Activated T-cell treated with anti-CD3 and anti-CD28 coated beads, Interleukin-2, amount 50 U/mL, for 4 hours (primary cell): ENCODE measurements at regions not wholly inside any gene's neighbourhood (a gene's known extent, or its start where the extent isn't known, plus 50 kb on each side); places are given as distances from the start of the nearest gene placed in this dataset.

ENCODE experiments used
- ATAC-seq, 2 donors: fragments of 200-7000 bp; cut with Tn5 transposase; one replicate each; pipeline ENCODE4 v1.10.0; 2021
- DNase-seq: peaks from one replicate; pipeline ENCODE4 v3.0.0-alpha.2; 2020
- H3K27me3 Mint-ChIP-seq: one replicate; pipeline ENCODE4 v1.8.0; 2021; ENCODE audit warnings: low read depth, mixed read lengths
- H3K36me3 Mint-ChIP-seq: one replicate; pipeline ENCODE4 v1.8.0; 2022; ENCODE audit warnings: mixed read lengths; ENCODE audit not compliant: insufficient read depth
- H3K4me1 Mint-ChIP-seq: one replicate; pipeline ENCODE4 v1.8.0; 2021; ENCODE audit warnings: low read depth, mixed read lengths
- H3K4me3 Mint-ChIP-seq: one replicate; pipeline ENCODE4 v1.8.0; 2021; ENCODE audit warnings: mild to moderate bottlenecking, moderate library complexity, mixed read lengths
- H3K9me3 Mint-ChIP-seq: one replicate; pipeline ENCODE4 v1.8.0; 2021; ENCODE audit warnings: mixed read lengths

GRCh38 chr1:25041916-25042315, 111.8 kb upstream of the RUNX3 start:
- Mint-ChIP-seq H3K4me3 (no peak overlapping the region), H3K27me3 (no peaks in the 10 kb centered on the region), H3K36me3 (no peaks in the 10 kb centered on the region), H3K9me3 (no peaks in the 10 kb centered on the region), H3K4me1 (peaks cover 11% of the 10 kb centered on the region)
- ATAC-seq (no peak), DNase-seq (no peak)

GRCh38 chr1:25040122-25040685, 110.1 kb upstream of the RUNX3 start:
- H3K36me3 Mint-ChIP-seq: no peaks in the 10 kb centered on the region
- peaks cover 14% of the 10 kb centered on the region for H3K4me1 Mint-ChIP-seq
- no peaks in the 10 kb centered on the region for H3K27me3 Mint-ChIP-seq
- H3K9me3 Mint-ChIP-seq: no peaks in the 10 kb centered on the region
- ATAC-seq: no peak
- no peak for DNase-seq
- H3K4me3 Mint-ChIP-seq: no peak overlapping the region

- ATAC-seq: no peak
- H3K4me1 Mint-ChIP-seq: peaks cover 16% of the 10 kb centered on the region
- H3K4me3 Mint-ChIP-seq: no peak overlapping the region
- H3K27me3 Mint-ChIP-seq: no peaks in the 10 kb centered on the region
- no peak for DNase-seq
- H3K36me3 Mint-ChIP-seq: no peaks in the 10 kb centered on the region
- no peaks in the 10 kb centered on the region for H3K9me3 Mint-ChIP-seq
Measured at GRCh38 chr1:25039229-25039628, 109.2 kb upstream of the RUNX3 start.

GRCh38 chr1:25038699-25039098, 108.6 kb upstream of the RUNX3 start:
- H3K4me1 Mint-ChIP-seq: peaks cover 21% of the 10 kb centered on the region
- H3K9me3 Mint-ChIP-seq: no peaks in the 10 kb centered on the region
- no peak overlapping the region for H3K4me3 Mint-ChIP-seq
- ATAC-seq: no peak
- H3K27me3 Mint-ChIP-seq: no peaks in the 10 kb centered on the region
- DNase-seq: no peak
- H3K36me3 Mint-ChIP-seq: no peaks in the 10 kb centered on the region

- DNase-seq (peak; percentile 68), ATAC-seq (peak; percentile 49 to 67)
- Mint-ChIP-seq H3K4me3 (no peak overlapping the region), H3K9me3 (no peaks in the 10 kb centered on the region), H3K4me1 (peaks cover 34% of the 10 kb centered on the region), H3K27me3 (no peaks in the 10 kb centered on the region), H3K36me3 (no peaks in the 10 kb centered on the region)
Measured at GRCh38 chr1:25037174-25038074, 107.3 kb upstream of the RUNX3 start.

GRCh38 chr1:25036117-25036546, 106.1 kb upstream of the RUNX3 start:
- Mint-ChIP-seq H3K36me3 (no peaks in the 10 kb centered on the region), H3K4me3 (no peak overlapping the region), H3K27me3 (no peaks in the 10 kb centered on the region), H3K9me3 (no peaks in the 10 kb centered on the region), H3K4me1 (peaks cover 47% of the 10 kb centered on the region)
- ATAC-seq (no peak), DNase-seq (no peak)

- H3K9me3 Mint-ChIP-seq: no peaks in the 10 kb centered on the region
- H3K4me3 Mint-ChIP-seq: no peak overlapping the region
- peaks cover 52% of the 10 kb centered on the region for H3K4me1 Mint-ChIP-seq
- ATAC-seq (no peak), DNase-seq (no peak)
- no peaks in the 10 kb centered on the region for H3K27me3 Mint-ChIP-seq
- H3K36me3 Mint-ChIP-seq: no peaks in the 10 kb centered on the region
Measured at GRCh38 chr1:25035523-25036116, 105.5 kb upstream of the RUNX3 start.

GRCh38 chr1:25034736-25035522, 104.9 kb upstream of the RUNX3 start:
- Mint-ChIP-seq H3K4me3 (no peak overlapping the region), H3K9me3 (no peaks in the 10 kb centered on the region), H3K27me3 (no peaks in the 10 kb centered on the region), H3K36me3 (no peaks in the 10 kb centered on the region), H3K4me1 (peaks cover 58% of the 10 kb centered on the region)
- ATAC-seq: no peak
- no peak for DNase-seq

GRCh38 chr1:25033828-25034705, 104.0 kb upstream of the RUNX3 start:
- no peaks in the 10 kb centered on the region for H3K9me3 Mint-ChIP-seq
- ATAC-seq (no peak), DNase-seq (no peak)
- no peaks in the 10 kb centered on the region for H3K36me3 Mint-ChIP-seq
- H3K4me1 Mint-ChIP-seq: peaks cover 67% of the 10 kb centered on the region
- no peaks in the 10 kb centered on the region for H3K27me3 Mint-ChIP-seq
- H3K4me3 Mint-ChIP-seq: no peak overlapping the region

- H3K27me3 Mint-ChIP-seq: no peaks in the 10 kb centered on the region
- no peaks in the 10 kb centered on the region for H3K36me3 Mint-ChIP-seq
- ATAC-seq: no peak
- peaks cover 73% of the 10 kb centered on the region for H3K4me1 Mint-ChIP-seq
- H3K4me3 Mint-ChIP-seq: peak overlapping the region; percentile 76
- no peak for DNase-seq
- H3K9me3 Mint-ChIP-seq: no peaks in the 10 kb centered on the region
Measured at GRCh38 chr1:25033030-25033827, 103.2 kb upstream of the RUNX3 start.

GRCh38 chr1:25031966-25032667, 102.0 kb upstream of the RUNX3 start:
- peaks cover 76% of the 10 kb centered on the region for H3K4me1 Mint-ChIP-seq
- DNase-seq: peak; percentile 57
- no peaks in the 10 kb centered on the region for H3K9me3 Mint-ChIP-seq
- H3K36me3 Mint-ChIP-seq: no peaks in the 10 kb centered on the region
- H3K4me3 Mint-ChIP-seq: peak overlapping the region; percentile 76
- no peaks in the 10 kb centered on the region for H3K27me3 Mint-ChIP-seq
- peak; percentile 13 to 21 for ATAC-seq

GRCh38 chr1:25031601-25031965, 101.5 kb upstream of the RUNX3 start:
- ATAC-seq (peak; percentile 42 to 50), DNase-seq (peak; percentile 58)
- Mint-ChIP-seq H3K4me3 (peak overlapping the region; percentile 76), H3K9me3 (no peaks in the 10 kb centered on the region), H3K4me1 (peaks cover 76% of the 10 kb centered on the region), H3K36me3 (no peaks in the 10 kb centered on the region), H3K27me3 (no peaks in the 10 kb centered on the region)
